ENCODE measurements at regions not wholly inside any gene's neighbourhood (a gene's known extent, or its start where the extent isn't known, plus 50 kb on each side); places are given as distances from the start of the nearest gene placed in this dataset.
A peak's percentile ranks its signal among the peaks of the same experiment; 100 is the strongest.

DNA sequence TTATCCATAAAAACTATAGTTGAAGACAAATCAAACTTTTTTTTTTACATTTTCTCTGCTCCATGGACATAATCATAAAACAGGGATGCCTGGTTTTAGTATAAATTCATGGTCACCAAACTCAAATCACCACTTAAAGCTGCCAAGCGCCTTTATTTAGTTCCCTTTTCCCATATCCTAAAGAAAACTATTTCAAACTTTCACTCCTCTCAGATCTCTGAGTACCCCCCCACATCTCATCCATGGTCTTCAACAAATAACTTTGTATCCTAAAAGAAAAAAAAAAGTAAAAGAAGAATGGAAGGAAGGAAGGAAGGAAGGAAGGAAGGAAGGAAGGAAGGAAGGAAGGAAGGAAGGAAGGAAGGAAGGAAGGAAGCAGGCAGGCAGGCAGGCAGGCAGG lies 1438.7 kb downstream of the C4orf33 start:
- ATAC-seq (ENCODE audit: insufficient read depth, low FRiP score) (no peak), DNase-seq (no peak)
- 81 to 85% methylated on average over 1 of the region's 1 CpG for WGBS, 2 donors
- TF ChIP-seq, protein P1, sequence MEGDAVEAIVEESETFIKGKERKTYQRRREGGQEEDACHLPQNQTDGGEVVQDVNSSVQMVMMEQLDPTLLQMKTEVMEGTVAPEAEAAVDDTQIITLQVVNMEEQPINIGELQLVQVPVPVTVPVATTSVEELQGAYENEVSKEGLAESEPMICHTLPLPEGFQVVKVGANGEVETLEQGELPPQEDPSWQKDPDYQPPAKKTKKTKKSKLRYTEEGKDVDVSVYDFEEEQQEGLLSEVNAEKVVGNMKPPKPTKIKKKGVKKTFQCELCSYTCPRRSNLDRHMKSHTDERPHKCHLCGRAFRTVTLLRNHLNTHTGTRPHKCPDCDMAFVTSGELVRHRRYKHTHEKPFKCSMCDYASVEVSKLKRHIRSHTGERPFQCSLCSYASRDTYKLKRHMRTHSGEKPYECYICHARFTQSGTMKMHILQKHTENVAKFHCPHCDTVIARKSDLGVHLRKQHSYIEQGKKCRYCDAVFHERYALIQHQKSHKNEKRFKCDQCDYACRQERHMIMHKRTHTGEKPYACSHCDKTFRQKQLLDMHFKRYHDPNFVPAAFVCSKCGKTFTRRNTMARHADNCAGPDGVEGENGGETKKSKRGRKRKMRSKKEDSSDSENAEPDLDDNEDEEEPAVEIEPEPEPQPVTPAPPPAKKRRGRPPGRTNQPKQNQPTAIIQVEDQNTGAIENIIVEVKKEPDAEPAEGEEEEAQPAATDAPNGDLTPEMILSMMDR (IDR thresholded peaks at IDR 0.05; ENCODE audit: control extremely low read depth, extremely low read depth), result no peak
- no peak overlapping the region for H3K4me3 ChIP-seq
- H3K36me3 ChIP-seq (ENCODE audit: control insufficient read depth in 4 of 4, insufficient read depth in 4 of 4, low read length in 4 of 4), result no peaks in the 10 kb centered on the region
- H3K27me3 ChIP-seq (ENCODE audit: control insufficient read depth in 3 of 3, insufficient read depth in 3 of 3, low read length in 2 of 3), result no peaks in the 10 kb centered on the region
- H3K27ac ChIP-seq (ENCODE audit: low read depth in 1 of 2, low read length in 1 of 2), result no peak overlapping the region
- no peaks in the 10 kb centered on the region for H3K4me1 ChIP-seq (ENCODE audit: control insufficient read depth in 5 of 5, insufficient read depth in 5 of 5, low read length in 5 of 5)
- H3K9me3 ChIP-seq (ENCODE audit: control insufficient read depth in 4 of 4, insufficient read depth in 3 of 4, low read length in 3 of 4), result no peaks in the 10 kb centered on the region
- H3K9ac ChIP-seq (ENCODE audit: insufficient read depth in 1 of 2, low read length in 2 of 2), result no peak overlapping the region

- DNase-seq (no peak), ATAC-seq (ENCODE audit: insufficient read depth, low FRiP score) (no peak)
- 90 to 95% methylated on average over 6 of the region's 6 CpGs for WGBS, 2 donors
- H3K9me3 ChIP-seq (ENCODE audit: control insufficient read depth in 4 of 4, insufficient read depth in 3 of 4, low read length in 3 of 4), result no peaks in the 10 kb centered on the region
- H3K36me3 ChIP-seq (ENCODE audit: control insufficient read depth in 4 of 4, insufficient read depth in 4 of 4, low read length in 4 of 4), result no peaks in the 10 kb centered on the region
- H3K9ac ChIP-seq (ENCODE audit: insufficient read depth in 1 of 2, low read length in 2 of 2), result no peak overlapping the region
- no peak overlapping the region for H3K27ac ChIP-seq (ENCODE audit: low read depth in 1 of 2, low read length in 1 of 2)
- H3K27me3 ChIP-seq (ENCODE audit: control insufficient read depth in 3 of 3, insufficient read depth in 3 of 3, low read length in 2 of 3), result no peaks in the 10 kb centered on the region
- TF ChIP-seq, protein P1 (IDR thresholded peaks at IDR 0.05; ENCODE audit: control extremely low read depth, extremely low read depth), result no peak
- no peaks in the 10 kb centered on the region for H3K4me1 ChIP-seq (ENCODE audit: control insufficient read depth in 5 of 5, insufficient read depth in 5 of 5, low read length in 5 of 5)
- no peak overlapping the region for H3K4me3 ChIP-seq
These were observed 1447.0 kb downstream of the C4orf33 start for GRCh38 chr4:130542953-130543352.

GRCh38 chr4:130545171-130545570 lies 1449.2 kb downstream of the C4orf33 start:
- no peaks in the 10 kb centered on the region for H3K27me3 ChIP-seq (ENCODE audit: control insufficient read depth in 3 of 3, insufficient read depth in 3 of 3, low read length in 2 of 3)
- H3K4me1 ChIP-seq (ENCODE audit: control insufficient read depth in 5 of 5, insufficient read depth in 5 of 5, low read length in 5 of 5), result no peaks in the 10 kb centered on the region
- ATAC-seq (ENCODE audit: insufficient read depth, low FRiP score), result no peak
- no peaks in the 10 kb centered on the region for H3K36me3 ChIP-seq (ENCODE audit: control insufficient read depth in 4 of 4, insufficient read depth in 4 of 4, low read length in 4 of 4)
- DNase-seq, result no peak
- no peak overlapping the region for H3K27ac ChIP-seq (ENCODE audit: low read depth in 1 of 2, low read length in 1 of 2)
- H3K9ac ChIP-seq (ENCODE audit: insufficient read depth in 1 of 2, low read length in 2 of 2), result no peak overlapping the region
- TF ChIP-seq, protein P1 (IDR thresholded peaks at IDR 0.05; ENCODE audit: control extremely low read depth, extremely low read depth), result no peak
- no peaks in the 10 kb centered on the region for H3K9me3 ChIP-seq (ENCODE audit: control insufficient read depth in 4 of 4, insufficient read depth in 3 of 4, low read length in 3 of 4)
- 41 to 46% methylated on average over 3 of the region's 3 CpGs for WGBS, 2 donors
- no peak overlapping the region for H3K4me3 ChIP-seq

- DNase-seq (peak in 2 of 3 donors; percentile 14 to 28), ATAC-seq (ENCODE audit: insufficient read depth, low FRiP score) (no peak)
- Histone ChIP-seq H3K9me3 (ENCODE audit: control insufficient read depth in 4 of 4, insufficient read depth in 3 of 4, low read length in 3 of 4) (no peaks in the 10 kb centered on the region), H3K4me1 (ENCODE audit: control insufficient read depth in 5 of 5, insufficient read depth in 5 of 5, low read length in 5 of 5) (no peaks in the 10 kb centered on the region), H3K27ac (ENCODE audit: low read depth in 1 of 2, low read length in 1 of 2) (no peak overlapping the region), H3K4me3 (no peak overlapping the region), H3K36me3 (ENCODE audit: control insufficient read depth in 4 of 4, insufficient read depth in 4 of 4, low read length in 4 of 4) (no peaks in the 10 kb centered on the region), H3K27me3 (ENCODE audit: control insufficient read depth in 3 of 3, insufficient read depth in 3 of 3, low read length in 2 of 3) (no peaks in the 10 kb centered on the region), H3K9ac (ENCODE audit: insufficient read depth in 1 of 2, low read length in 2 of 2) (no peak overlapping the region)
- WGBS, 2 donors, result 41 to 62% methylated on average over 2 of the region's 2 CpGs
- TF ChIP-seq, protein P1 (IDR thresholded peaks at IDR 0.05; ENCODE audit: control extremely low read depth, extremely low read depth), result no peak
These were observed 1449.6 kb downstream of the C4orf33 start for GRCh38 chr4:130545596-130545995.

Data from lung (tissue), 11 donors.